T-helper 2 cell treated with Interferon-gamma antibody and Interleukin-4, amounts not matched to agents 5 μg/mL and 100 μg/mL, for 36 hours (primary cell): ENCODE measurements at regions not wholly inside any gene's neighbourhood (a gene's known extent, or its start where the extent isn't known, plus 50 kb on each side); places are given as distances from the start of the nearest gene placed in this dataset.
"Not testable (repeated sequence)": the region's sequence is repeated elsewhere in the genome, so short reads cannot be mapped to it uniquely, and the experiment has no call there.

ENCODE experiments used
- DNase-seq: peaks from one replicate; pipeline ENCODE4 v3.0.0; 2021; ENCODE audit warnings: low spot score
- H3K27ac Mint-ChIP-seq: one replicate; pipeline ENCODE4 v1.8.0; 2021; ENCODE audit warnings: mild to moderate bottlenecking, mixed read lengths
- H3K27me3 Mint-ChIP-seq: one replicate; pipeline ENCODE4 v1.8.0; 2021; ENCODE audit warnings: low read depth, mixed read lengths
- H3K36me3 Mint-ChIP-seq: one replicate; pipeline ENCODE4 v1.8.0; 2021; ENCODE audit warnings: low read depth, mixed read lengths
- H3K4me1 Mint-ChIP-seq: one replicate; pipeline ENCODE4 v1.8.0; 2021; ENCODE audit warnings: low read depth, mixed read lengths
- H3K4me3 Mint-ChIP-seq: one replicate; pipeline ENCODE4 v1.8.0; 2022; ENCODE audit warnings: mild to moderate bottlenecking, moderate library complexity, mixed read lengths
- H3K9me3 Mint-ChIP-seq: one replicate; pipeline ENCODE4 v1.8.0; 2021; ENCODE audit warnings: mixed read lengths

DNA sequence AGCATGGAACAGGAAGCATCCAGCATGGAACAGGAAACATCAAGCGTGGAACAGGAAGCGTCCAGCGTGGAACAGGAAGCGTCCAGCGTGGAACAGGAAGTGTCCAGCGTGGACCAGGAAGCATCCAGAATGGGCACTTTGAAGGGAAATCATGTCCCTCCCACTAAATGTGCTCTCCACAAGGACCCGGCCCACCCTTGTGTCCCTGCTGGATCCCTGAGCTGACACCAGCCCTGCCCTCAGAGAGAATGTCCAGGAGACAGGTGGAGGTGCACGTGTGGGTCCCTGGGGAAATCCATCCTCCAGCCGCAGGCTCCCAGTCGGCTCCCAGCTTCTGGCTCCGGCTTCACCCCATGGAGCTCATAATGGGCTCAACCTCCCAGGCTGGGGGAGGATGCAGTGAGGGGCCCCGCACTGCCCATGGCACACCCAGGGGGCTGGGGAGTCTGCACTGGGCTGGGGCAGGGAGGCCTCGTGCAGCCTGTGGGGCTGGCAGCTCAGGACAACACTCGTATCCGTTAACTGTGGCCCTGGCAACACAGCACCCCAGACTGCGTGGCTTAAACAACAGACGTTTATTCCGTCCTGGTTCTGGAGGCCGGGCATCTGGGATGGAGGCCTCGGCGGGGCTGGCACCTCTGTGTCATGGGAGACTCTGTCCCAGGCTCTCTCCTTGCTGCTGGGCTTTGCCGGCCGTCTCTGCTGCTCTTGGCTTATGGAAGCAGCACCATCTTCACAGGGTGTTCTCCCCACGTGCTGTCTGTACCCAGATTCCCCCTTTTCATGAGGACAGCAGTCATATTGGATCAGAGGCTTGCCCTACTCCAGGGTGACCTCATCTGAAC is 104.8 kb downstream of the TMEM121 start:
- not testable (repeated sequence) for H3K4me1 Mint-ChIP-seq, H3K27me3 Mint-ChIP-seq, DNase-seq, H3K4me3 Mint-ChIP-seq, H3K9me3 Mint-ChIP-seq, H3K36me3 Mint-ChIP-seq, H3K27ac Mint-ChIP-seq

DNA sequence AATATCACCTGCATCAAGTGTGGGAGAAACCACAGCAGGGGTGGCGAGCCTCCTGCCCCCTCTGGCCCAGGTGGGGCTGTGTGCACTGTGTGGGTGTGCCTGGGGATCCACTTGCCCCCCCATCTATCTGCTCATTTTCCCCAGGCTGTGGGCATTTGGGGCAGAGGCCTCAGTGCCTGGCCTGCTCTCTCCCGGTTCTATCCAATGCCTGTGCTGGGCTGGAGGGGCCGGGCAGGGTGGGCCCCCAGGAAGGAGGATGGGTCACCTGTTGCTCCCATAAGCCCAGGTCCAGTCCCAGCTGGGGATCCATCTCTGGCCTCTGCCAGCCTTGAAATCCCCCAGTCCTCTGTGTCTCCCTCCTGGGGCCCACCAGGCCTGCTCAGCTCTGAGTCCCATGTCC is 105.6 kb downstream of the TMEM121 start:
- Mint-ChIP-seq H3K4me1 (no peaks in the 10 kb centered on the region), H3K27me3 (peaks cover 3% of the 10 kb centered on the region), H3K4me3 (no peak overlapping the region), H3K27ac (no peak overlapping the region), H3K36me3 (no peaks in the 10 kb centered on the region), H3K9me3 (no peaks in the 10 kb centered on the region)
- DNase-seq, result no peak

DNA sequence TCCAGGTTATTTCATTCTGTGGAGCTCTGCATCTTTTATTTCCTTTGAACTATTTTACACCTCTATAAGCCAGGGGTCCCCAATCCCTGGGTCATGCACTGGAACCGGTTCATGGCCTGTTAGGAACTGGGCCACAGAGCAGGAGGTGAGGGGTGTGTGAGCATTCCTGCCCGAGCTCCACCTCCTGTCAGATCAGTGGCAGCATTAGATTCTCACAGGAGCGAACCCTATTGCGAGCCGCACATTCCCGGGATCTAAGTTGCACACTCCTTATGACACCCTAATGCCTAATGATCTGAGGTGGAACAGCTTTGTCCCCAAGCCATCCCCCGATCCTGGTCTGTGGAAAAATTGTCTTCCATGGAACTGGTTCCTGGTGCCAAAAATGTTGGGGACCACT is 107.2 kb downstream of the TMEM121 start:
- not testable (repeated sequence) for H3K9me3 Mint-ChIP-seq, DNase-seq, H3K4me1 Mint-ChIP-seq, H3K27ac Mint-ChIP-seq, H3K4me3 Mint-ChIP-seq, H3K27me3 Mint-ChIP-seq, H3K36me3 Mint-ChIP-seq

DNA sequence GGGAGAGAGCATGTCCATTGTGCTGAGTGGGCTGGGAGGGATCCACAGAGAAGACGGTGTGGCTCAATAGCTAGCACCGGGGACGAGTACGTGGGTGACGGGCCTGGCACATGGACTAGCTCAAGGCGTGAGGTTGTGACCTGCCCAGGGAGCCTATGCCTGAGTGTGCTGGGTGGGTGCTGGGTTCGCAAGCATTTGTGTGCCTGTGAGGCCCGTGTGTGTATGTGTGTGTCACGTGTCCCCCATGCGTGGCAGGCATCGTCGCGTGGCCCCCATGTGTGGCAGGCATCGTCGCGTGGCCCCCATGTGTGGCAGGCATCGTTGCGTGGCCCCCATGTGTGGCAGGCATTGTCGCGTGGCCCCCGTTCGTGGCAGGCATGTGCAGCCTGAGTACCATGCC is 109.2 kb downstream of the TMEM121 start:
- Mint-ChIP-seq H3K9me3 (no peaks in the 10 kb centered on the region), H3K27ac (no peak overlapping the region)

DNA sequence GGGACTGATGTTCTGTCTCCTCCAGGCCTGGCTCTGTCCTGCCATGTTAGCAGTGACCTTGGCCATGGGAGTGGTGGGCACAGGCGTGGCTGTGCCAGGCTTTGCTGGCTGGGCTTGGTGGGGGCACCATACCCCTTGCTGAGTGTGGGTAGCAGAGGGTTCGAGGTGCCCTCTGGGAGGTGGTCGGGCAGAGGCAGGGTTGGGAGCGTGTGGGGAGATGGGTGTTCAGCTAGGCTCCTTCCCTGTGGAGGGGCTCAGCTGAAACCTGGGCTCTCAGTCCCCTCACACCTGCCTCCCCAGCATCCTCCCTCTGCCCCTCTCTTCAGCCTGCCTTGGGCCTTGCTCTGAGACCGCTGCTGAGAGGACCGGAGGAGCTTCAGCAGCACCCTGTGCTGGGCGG is 109.6 kb downstream of the TMEM121 start:
- not testable (repeated sequence) for H3K27me3 Mint-ChIP-seq, H3K4me3 Mint-ChIP-seq, H3K4me1 Mint-ChIP-seq, H3K36me3 Mint-ChIP-seq, DNase-seq, H3K27ac Mint-ChIP-seq, H3K9me3 Mint-ChIP-seq

More for the DNA sequence above, 109.2 kb downstream of the TMEM121 start:
- H3K36me3 Mint-ChIP-seq, result no peaks in the 10 kb centered on the region
- no peak for DNase-seq
- H3K27me3 Mint-ChIP-seq, result peaks cover 3% of the 10 kb centered on the region
- no peak overlapping the region for H3K4me3 Mint-ChIP-seq
- H3K4me1 Mint-ChIP-seq, result no peaks in the 10 kb centered on the region

DNA sequence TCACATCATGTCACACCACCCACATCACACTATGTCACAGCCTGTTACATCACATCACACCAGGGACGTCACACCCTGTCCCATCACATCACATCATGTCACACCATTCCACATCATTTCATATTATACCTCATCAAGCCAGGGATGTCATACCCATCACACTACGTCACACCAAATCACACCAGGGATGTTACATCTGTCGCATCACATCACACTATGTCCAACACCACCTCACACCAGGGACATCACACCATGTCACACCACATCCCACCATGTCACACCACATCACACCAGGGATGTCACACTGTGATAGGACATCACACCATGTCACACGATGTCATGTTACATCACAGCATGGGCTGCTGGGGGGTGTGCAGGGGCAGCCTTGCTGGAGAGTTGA is 110.6 kb downstream of the TMEM121 start:
- H3K27me3 Mint-ChIP-seq, result peaks cover 3% of the 10 kb centered on the region
- H3K4me1 Mint-ChIP-seq, result no peaks in the 10 kb centered on the region
- H3K4me3 Mint-ChIP-seq, result no peak overlapping the region
- no peak overlapping the region for H3K27ac Mint-ChIP-seq
- DNase-seq, result no peak
- H3K9me3 Mint-ChIP-seq, result no peaks in the 10 kb centered on the region
- no peaks in the 10 kb centered on the region for H3K36me3 Mint-ChIP-seq

DNA sequence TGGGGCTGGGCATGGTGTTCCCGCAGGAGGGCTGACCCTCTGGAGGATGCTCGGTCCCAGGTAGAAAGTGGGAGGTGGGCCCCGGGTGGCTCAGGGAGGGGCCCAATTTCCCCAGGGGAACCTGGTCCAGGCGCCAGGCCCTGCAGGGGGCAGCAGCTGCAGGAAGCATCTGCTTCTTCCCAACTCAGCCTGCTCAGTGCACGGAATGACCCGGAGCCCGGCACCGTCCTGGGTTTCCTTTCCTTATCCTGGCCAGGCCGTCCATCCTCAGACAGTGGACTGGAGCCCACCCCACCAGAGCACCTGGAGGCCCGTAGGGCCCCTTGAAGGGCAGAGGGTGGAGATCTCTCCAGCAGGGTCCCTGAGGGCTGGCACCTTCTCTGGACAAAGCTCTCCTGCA is 111.0 kb downstream of the TMEM121 start:
- not testable (repeated sequence) for H3K36me3 Mint-ChIP-seq, H3K9me3 Mint-ChIP-seq, H3K27me3 Mint-ChIP-seq, H3K4me1 Mint-ChIP-seq, H3K4me3 Mint-ChIP-seq, H3K27ac Mint-ChIP-seq, DNase-seq

DNA sequence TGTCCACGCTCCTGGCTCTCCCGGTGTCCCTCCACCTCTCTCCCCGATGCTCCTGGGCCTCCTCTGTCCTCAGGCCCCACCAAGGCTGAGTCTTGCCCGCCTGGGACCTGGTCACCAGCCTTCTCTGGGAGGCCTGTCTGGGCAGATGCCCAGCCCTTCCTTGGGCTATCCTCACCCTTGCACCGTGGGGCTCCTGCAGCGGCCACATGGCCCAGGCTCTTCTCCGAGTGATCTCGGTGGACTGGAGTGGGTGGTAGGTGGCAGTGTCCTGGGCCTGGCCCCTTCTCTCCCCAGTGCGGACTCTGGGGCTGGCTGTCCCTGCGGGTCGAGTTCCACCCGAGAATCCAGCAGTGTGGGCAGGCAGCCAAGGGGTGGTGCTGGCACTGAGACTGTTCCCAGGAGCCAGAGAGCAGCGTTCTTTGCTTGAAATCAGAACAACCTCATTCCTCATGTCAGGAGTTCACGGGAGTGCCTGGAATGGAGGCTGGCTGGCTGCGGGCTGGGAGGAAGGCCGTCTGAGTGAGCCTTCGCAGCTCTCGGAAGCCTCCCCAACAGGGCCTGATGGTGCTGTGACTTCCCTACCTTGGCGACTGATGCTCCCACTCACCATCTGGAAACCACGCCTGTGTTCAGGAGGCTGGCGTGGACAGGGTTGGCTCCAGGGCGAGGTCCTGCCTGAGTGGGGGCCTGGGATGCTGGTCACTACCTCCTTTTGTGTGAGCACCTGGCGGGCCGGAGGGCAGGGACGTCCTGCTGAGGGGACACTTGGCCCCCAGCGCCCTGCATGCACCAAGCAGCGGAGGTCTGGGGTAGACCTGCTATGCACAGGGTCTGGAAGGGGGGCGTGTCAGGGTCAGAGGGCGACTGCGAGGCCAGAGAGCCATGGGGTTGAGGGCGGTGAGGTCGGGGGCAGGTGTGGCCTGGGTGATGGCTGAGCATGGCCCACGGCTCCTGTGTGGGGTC is 113.9 kb downstream of the TMEM121 start:
- not testable (repeated sequence) for H3K9me3 Mint-ChIP-seq, H3K36me3 Mint-ChIP-seq, DNase-seq, H3K27me3 Mint-ChIP-seq, H3K27ac Mint-ChIP-seq, H3K4me3 Mint-ChIP-seq, H3K4me1 Mint-ChIP-seq

DNA sequence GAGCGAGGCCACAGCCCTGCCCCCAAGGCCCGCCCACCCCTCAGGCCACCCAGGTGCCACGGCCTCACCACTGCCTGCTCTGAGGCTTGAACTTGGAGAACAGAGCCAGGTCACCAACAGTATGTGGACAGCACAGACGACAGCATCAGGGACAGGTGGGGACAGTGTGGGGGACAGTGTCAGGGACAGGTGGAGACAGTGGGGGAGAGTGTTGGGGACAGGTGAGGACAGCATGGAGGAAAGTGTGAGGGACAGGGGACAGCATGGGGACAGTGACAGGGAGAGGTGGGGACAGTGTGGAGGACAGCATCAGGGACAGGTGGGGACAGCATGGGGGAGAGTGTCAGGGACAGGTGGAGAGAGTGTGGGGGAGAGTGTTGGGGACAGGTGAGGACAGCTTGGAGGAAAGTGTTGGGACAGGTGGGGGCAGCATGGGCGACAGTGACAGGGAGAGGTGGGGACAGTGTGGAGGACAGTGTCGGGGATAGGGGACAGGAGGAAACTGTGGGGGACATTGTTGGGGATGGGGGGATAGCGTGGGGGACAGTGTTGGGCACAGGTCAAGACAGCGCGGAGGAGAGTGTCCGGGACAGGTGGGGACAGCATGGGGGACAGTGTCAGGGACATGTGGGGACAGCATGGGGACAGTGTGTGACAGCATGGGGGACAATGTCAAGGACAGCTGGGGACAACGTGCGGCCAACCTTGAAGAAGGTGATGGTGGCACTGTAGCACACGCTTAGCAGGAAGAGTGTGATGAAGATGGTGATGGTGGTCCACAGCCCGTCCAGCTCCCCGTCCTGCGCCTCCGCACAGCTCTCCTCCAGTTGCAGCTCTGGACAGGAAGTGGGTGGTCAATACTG is 114.9 kb downstream of the TMEM121 start:
- Mint-ChIP-seq H3K4me3 (no peak overlapping the region), H3K4me1 (no peaks in the 10 kb centered on the region), H3K27me3 (no peaks in the 10 kb centered on the region), H3K36me3 (no peaks in the 10 kb centered on the region), H3K27ac (no peak overlapping the region), H3K9me3 (no peaks in the 10 kb centered on the region)
- no peak for DNase-seq

DNA sequence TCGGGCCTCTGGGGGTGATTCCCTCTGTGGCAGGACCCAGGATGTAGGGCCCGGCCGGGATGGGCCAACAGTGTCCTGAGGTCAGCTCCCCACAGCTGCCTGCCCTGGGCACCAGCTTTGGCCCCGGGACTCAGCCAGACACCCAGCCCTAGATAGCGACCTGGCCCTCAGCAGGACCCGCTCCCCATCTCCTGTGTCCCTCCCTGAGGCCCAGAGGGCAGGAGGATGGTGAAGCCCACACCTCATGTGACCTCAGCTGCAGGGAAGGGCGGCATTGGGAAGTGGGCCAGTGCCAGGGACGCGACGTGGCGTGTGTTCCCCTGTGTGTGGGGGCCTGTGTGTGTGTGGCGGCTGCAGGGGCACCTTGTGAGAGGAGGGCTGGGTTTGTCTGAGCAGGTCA is 115.6 kb downstream of the TMEM121 start:
- H3K27me3 Mint-ChIP-seq, H3K36me3 Mint-ChIP-seq, H3K4me1 Mint-ChIP-seq, H3K27ac Mint-ChIP-seq, H3K4me3 Mint-ChIP-seq, DNase-seq, H3K9me3 Mint-ChIP-seq: not testable (repeated sequence)

DNA sequence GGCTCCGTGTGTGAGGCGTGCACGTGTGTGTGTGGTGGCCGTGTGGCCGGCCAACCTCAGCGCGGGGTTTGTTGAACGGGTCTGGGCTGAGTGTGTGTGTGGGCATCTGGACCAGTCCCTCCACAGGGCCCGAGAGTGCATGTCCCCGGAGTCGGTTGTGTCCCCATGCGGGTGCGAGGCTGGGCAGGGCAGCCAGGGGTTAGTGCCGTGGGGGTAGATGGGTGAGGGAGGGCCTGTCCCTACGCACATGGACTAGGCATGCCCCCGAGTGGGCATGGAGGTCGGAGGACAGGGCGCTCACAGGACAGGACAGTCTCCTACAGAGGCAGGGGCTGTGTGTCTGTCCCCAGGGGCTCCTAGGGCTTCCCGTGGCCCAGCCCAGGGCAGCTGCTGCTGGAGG is 116.1 kb downstream of the TMEM121 start:
- H3K4me3 Mint-ChIP-seq, H3K36me3 Mint-ChIP-seq, H3K27me3 Mint-ChIP-seq, H3K27ac Mint-ChIP-seq, H3K4me1 Mint-ChIP-seq, H3K9me3 Mint-ChIP-seq, DNase-seq: not testable (repeated sequence)

DNA sequence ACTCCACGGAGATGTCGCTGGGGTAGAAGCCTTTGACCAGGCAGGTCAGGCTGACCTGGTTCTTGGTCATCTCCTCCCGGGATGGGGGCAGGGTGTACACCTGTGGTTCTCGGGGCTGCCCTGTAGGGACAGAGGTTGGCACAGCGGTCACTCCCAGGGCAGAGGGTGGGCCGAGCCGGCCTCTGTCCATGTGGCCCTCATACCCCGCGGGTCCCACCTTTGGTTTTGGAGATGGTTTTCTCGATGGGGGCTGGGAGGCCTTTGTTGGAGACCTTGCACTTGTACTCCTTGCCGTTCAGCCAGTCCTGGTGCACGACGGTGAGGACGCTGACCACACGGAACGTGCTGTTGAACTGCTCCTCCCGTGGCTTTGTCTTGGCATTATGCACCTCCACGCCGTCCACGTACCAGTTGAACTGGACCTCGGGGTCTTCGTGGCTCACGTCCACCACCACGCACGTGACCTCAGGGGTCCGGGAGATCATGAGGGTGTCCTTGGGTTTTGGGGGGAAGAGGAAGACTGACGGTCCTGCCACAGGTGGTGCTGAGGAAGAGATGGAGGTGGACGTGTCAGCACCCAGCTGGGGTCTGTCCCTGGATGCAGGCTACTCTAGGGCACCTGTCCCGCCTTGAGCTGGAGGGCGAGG is 117.1 kb downstream of the TMEM121 start:
- H3K27me3 Mint-ChIP-seq, H3K4me3 Mint-ChIP-seq, H3K9me3 Mint-ChIP-seq, H3K36me3 Mint-ChIP-seq, H3K27ac Mint-ChIP-seq, H3K4me1 Mint-ChIP-seq, DNase-seq: not testable (repeated sequence)

DNA sequence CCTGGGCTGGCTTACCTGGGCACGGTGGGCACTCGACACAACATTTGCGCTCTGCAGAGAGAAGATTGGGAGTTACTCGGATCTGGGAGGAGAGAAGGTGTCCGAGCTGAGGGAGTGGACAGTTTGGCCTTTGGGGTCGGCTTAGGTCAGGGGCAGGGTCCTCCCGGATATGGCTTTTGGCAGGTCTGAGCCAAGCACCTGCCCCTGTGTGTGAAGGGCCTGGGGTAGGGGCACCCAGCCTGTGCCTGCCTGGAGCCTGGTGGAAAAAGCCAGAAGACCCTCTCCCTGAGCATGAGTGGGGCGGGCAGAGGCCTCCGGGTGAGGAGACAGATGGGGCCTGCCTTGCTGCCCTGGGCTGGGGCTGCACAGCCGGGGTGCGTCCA is 117.7 kb downstream of the TMEM121 start:
- H3K4me3 Mint-ChIP-seq, H3K27ac Mint-ChIP-seq, H3K27me3 Mint-ChIP-seq, H3K36me3 Mint-ChIP-seq, H3K9me3 Mint-ChIP-seq, DNase-seq, H3K4me1 Mint-ChIP-seq: not testable (repeated sequence)
